ENCODE measurements at regions not wholly inside any gene's neighbourhood (a gene's known extent, or its start where the extent isn't known, plus 50 kb on each side); places are given as distances from the start of the nearest gene placed in this dataset.
"Not testable (repeated sequence)": the region's sequence is repeated elsewhere in the genome, so short reads cannot be mapped to it uniquely, and the experiment has no call there.

- DNase-seq, result no peak
Observed at GRCh38 chr1:199877526-199878384, 149.8 kb upstream of the NR5A2 start.

DNA sequence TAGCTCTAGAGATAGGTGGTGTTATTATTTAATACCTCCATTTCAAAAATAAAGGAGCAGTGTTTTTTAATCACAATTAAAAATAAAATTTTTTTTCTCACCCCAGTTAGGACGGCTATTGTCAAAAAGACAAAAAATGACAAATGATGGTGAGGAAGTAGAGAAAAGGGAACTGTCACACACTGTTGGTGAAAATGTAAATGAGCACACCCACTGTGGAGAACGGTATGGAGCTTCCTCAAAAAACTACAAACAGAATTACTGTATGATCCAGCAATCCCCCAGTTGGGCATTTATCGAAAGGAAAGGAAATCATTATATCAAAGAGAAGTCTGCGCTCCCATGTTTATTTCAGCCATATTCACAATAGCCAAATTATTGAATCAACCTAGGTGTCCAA lies 148.7 kb upstream of the NR5A2 start:
- DNase-seq, result no peak

- DNase-seq, result no peak
Observed at GRCh38 chr1:199898654-199899053, 128.9 kb upstream of the NR5A2 start.

DNA sequence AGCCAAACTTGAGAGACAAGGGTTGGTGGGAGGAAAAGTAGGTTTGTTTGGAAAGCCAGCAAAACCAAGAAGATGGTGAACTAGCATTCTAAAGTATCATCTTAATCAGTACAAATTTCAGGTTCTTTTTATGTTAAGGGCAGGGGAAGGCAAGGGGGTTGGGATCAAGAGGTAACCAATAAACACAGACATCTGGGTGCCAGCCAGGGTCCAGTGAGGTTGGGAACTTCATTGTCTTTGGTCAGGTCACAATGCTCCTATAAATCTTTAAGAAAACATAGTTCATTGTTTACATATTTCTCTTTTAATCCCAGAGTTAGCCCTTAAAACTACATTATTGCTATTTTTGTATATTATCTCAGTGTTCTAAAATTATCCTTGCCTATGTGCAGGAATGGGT lies 126.2 kb upstream of the NR5A2 start:
- no peak for DNase-seq

DNA sequence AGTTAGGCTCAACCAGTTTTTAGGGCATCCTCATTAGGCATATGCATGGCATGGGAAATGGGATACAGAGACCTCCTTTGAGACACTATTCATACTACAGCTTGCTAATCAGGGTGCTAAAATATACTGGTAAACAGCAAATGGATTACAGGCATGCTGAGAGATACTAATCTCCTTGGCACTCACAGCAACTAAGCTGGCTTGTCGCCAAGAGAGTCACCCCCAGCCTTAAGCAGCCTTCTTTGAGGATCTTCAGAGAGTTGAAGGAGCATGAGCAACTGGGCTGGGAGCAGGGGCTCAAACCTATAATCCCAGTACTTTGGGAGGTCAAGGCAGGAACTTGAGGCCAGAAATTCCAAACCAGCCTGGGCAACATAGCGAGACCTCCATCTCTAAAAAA lies 120.1 kb upstream of the NR5A2 start:
- DNase-seq, result no peak

DNA sequence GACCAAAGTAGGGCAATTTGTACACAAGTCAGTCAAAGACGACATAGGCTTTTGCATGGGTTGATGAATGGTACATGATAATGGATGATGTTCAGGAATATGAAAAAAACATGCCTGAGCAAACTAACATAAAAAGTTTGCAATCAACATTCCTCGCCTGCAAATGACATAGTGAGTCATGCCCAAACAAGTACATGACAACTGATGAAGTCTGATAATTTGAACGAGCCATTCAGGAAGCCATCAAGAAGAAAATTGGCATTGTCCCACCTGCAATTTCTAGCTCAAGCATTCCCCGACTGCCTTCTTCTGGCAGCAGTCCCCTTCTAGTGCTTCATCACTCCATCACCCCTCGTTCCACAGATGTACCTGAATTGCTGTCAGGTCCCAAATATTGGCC lies 118.4 kb upstream of the NR5A2 start:
- DNase-seq, result no peak

- no peak for DNase-seq
Observed at GRCh38 chr1:199913318-199913717, 114.2 kb upstream of the NR5A2 start.

DNA sequence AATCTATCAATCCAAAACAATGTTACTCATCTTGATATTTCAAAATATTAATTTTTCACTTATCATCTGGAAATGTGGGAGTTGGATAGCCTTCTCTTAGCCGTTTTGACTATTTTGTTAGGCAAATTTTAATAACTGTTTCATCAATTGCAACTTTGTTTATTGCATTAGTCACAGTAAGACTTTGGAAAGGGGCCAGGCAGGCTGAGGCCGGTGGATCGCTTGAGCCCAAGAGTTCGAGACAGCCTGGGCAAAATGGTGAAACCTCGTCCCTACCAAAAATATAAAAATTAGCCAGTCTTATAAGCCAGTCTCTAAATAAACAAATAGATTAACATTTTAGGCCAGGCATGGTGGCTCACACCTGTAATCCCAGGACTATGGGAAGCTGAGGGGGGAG lies 113.0 kb upstream of the NR5A2 start:
- DNase-seq, result no peak

- DNase-seq, result no peak
Observed at GRCh38 chr1:199918196-199918769, 109.2 kb upstream of the NR5A2 start.

DNA sequence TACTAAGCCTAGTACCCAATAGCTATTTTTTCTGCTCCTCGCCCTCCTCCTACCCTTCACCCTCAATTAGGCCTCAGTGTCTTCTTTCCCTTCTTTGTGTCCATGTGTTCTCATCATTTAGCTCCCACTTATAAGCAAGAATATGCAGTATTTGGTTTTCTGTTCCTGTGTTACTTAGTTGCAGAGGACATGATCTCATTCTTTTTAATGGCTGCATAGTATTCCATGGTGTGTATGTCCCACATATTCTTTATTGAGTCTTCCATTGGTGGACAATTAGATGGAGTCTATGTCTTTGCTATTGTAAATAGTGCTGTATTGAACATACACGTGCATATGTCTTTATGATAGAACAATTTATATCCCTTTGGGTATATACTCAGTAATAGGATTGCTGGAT lies 106.9 kb upstream of the NR5A2 start:
- DNase-seq, result no peak

DNA sequence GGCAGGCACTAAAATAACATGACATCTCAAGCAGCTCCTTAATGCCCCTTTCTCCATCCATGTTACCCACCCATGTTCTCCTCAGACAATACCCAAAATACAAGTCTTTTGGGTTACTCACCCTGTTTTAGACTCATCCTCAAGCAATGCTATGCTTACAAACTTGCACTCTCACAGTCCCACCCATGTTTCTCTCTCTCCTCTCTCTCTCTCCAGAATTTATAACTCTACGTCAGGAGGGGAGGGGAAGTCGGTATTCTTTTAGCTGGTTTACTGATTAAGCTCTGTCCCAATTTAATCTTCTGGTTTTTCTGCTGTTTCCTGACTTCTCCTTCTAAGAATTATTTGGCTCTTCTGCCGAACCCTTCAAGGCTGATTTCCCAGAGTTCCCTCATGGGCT lies 98.0 kb upstream of the NR5A2 start:
- no peak for DNase-seq

- DNase-seq, result not testable (repeated sequence)
Observed at GRCh38 chr1:199930067-199930466, 97.4 kb upstream of the NR5A2 start.

DNA sequence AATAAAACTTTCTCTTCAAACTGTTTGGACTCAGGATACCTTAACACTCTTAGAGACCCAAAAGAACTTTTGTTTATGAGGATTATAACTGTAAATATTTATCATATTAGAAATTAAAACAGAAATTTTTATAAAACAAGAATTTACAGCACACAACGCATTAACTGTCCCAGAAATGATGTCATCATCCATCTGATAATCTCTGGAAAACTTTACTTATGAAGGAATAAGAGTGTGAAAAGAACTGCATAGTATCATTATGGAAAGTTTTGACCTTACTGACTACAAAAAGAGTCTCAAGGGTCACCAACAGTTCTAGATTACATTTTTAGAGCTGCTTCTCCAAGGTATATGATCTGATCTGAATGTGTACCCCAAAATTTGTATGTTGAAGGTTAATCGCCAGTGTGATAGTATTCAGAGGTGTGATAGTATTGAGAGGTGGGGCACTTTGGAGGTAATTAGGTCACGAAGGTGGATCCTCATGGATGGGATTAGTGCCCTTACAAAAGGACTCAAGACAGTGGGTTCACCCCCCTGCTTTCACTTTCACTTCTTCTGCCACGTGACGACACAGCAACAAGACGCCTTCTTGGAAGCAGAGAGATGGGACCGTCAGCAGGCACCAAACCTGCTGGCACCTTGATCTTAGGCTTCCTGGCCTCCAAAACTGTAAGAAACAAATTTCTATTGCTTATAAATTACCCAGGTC lies 95.7 kb upstream of the NR5A2 start:
- no peak for DNase-seq

GRCh38 chr1:199932462-199932861 lies 95.0 kb upstream of the NR5A2 start:
- no peak for DNase-seq

DNA sequence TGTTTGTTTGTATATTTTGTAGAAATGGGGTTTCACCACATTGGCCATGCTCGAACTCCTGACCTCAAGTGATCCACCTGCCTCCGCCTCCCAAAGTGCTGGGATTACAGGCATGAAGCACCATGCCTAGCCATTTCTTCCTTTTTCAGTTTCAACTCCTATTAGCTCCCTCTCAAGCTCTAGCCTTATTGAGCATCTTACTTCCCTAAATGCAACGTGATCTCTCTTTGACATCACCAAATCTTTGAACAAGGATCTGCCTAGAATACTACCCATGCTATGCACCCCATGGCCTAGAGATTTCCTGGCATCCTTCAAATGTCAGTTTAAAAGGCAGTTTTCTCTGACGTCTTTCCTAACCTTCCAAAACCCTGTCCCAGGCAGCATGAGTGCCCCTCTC lies 91.1 kb upstream of the NR5A2 start:
- no peak for DNase-seq

- DNase-seq, result no peak
Observed at GRCh38 chr1:199937161-199937560, 90.3 kb upstream of the NR5A2 start.

GRCh38 chr1:199937661-199938060 lies 89.8 kb upstream of the NR5A2 start:
- no peak for DNase-seq

DNA sequence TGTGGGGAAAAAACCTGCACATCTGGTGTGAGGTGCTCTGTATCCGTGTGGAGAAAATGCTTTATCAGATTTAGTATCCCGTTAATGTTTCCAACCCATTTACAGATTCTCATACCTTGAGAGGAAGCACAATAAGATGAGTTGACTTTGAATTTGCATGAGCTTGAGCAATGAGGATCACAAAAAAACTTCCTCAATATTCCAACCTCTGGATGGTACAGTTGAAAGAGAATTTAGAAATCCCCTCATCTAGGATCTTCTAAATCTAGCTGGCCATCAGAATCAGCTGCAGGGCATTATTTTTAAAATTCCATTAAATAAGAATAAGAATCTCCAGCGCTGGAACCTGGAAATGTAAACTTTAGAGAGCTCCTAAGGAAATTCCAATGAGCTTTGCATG lies 82.5 kb upstream of the NR5A2 start:
- DNase-seq, result no peak

DNA sequence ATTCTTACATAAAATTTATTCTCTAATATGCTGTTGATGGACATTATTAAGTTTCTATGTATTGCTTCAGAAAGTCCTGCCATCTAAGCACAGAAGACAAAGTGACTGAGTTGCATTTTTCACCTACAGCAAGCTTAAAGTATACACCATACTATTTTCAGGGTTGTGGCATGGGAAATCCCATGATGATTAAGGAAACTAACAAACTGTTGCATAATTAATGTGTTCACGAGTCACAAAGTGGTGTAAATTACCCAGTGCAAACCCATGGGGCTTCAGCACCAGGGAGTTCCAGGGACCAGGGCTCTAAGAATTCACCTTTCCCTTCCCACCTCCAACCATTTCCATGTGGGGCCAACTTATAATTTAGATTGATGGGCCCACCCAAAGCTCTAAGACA lies 81.9 kb upstream of the NR5A2 start:
- no peak for DNase-seq

DNA sequence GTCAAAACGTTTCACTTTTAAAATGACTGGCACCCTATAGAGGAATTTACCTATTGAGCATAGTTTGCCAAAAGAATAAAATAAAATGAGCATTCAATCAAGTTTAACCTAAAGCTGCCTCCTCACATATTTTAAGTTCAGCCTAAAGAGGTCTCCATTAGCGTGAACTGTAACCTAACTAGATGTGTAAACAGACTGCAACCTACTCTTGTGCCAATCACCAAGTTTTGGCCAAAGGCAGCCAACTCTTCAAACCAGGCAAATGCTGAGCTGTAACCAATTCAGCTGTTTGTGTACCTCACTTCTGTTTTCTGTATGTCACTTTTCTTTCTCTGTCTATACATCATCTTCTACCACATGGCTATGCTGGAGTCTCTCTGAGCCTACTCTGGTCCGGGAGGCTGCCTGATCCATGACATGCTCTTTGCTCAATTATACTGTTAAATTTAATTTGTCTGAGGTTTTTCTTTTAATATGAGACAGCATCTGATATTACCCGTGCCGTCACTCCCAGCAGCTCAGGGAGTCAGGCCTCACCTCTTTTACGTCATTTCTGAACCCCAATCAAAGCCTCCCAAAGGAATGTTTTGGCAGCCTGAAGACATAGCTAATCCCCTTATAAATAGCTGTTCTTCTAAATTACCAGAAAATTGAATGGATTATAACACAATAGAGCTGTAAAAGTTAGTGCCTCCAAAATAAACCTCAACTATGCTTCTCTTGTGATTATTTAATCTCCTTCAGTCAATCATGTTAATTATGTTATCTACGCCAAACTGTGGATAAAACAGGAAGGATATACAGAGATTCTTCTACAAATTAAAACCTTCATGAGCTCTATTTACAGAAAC lies 81.0 kb upstream of the NR5A2 start:
- DNase-seq, result no peak

GRCh38 chr1:199948587-199949280 lies 78.8 kb upstream of the NR5A2 start:
- DNase-seq, result no peak

GRCh38 chr1:199951005-199951404 lies 76.5 kb upstream of the NR5A2 start:
- not testable (repeated sequence) for DNase-seq

GRCh38 chr1:199953651-199954050 lies 73.9 kb upstream of the NR5A2 start:
- DNase-seq, result no peak

Data from NCI-H2107 (cell line).